SU-DHL-6 (cell line): ENCODE measurements at regions not wholly inside any gene's neighbourhood (a gene's known extent, or its start where the extent isn't known, plus 50 kb on each side); places are given as distances from the start of the nearest gene placed in this dataset.

Source experiments
- H2AFZ ChIP-seq: fragments of 200-600 bp; sonication (generic); 2 replicates; pipeline ENCODE4 v1.6.1; 2014; ENCODE audit warnings: low read depth, mild to moderate bottlenecking, moderate library complexity, mixed read lengths, antibody characterized with exemption, low read length; ENCODE audit not compliant: severe bottlenecking
- H3F3A ChIP-seq: fragments of 200-600 bp; shearing (Covaris generic); 2 replicates; pipeline ENCODE4 v1.6.0; 2016; ENCODE audit warnings: antibody characterized with exemption, mild to moderate bottlenecking; ENCODE audit not compliant: insufficient read depth
- H3K27ac ChIP-seq: fragments of 200-600 bp; sonication (generic); 2 replicates; pipeline ENCODE4 v1.5.1; 2016; ENCODE audit warnings: low read depth, mild to moderate bottlenecking, low read length, moderate library complexity, mixed read lengths
- H3K27me3 ChIP-seq: fragments of 200-600 bp; sonication (generic), shearing (Covaris generic); 2 replicates; pipeline ENCODE4 v1.6.0; 2014; ENCODE audit warnings: mild to moderate bottlenecking, low read length
- H3K36me3 ChIP-seq: fragments of 200-600 bp; sonication (generic); 2 replicates; pipeline ENCODE4 v1.6.1; 2014; ENCODE audit warnings: mild to moderate bottlenecking, low read length, mixed read lengths
- H3K4me2 ChIP-seq: fragments of 300-600, 200-600 bp; shearing (Covaris generic), sonication (generic); 2 replicates; pipeline ENCODE4 v1.6.0; 2014; ENCODE audit warnings: low read length, low read depth, mild to moderate bottlenecking; ENCODE audit not compliant: poor library complexity, severe bottlenecking
- H3K4me3 ChIP-seq: fragments of 200-600 bp; sonication (generic); 2 replicates; pipeline ENCODE4 v1.5.1; 2014; ENCODE audit warnings: antibody characterized with exemption, low read length, mild to moderate bottlenecking, mixed read lengths; ENCODE audit not compliant: insufficient read depth, poor library complexity, severe bottlenecking
- H3K79me2 ChIP-seq: fragments of 200-600 bp; sonication (generic); 2 replicates; pipeline ENCODE4 v1.6.1; 2014; ENCODE audit warnings: mild to moderate bottlenecking, low read length, moderate library complexity; ENCODE audit not compliant: insufficient read depth
- H3K9ac ChIP-seq: fragments of 200-600 bp; sonication (generic); 2 replicates; pipeline ENCODE4 v1.7.0; 2014; ENCODE audit warnings: mild to moderate bottlenecking, low read length
- H3K9me2 ChIP-seq: fragments of 200-600 bp; sonication (generic); replicated peaks from 2 replicates; pipeline ENCODE4 v1.6.1; 2014; ENCODE audit warnings: low read length; ENCODE audit not compliant: insufficient read depth
- H3K9me3 ChIP-seq: fragments of 200-600 bp; sonication (generic); 2 replicates; pipeline ENCODE4 v1.6.1; 2014; ENCODE audit warnings: low read length, mixed read lengths; ENCODE audit not compliant: insufficient read depth
- H4K20me1 ChIP-seq: fragments of 200-600 bp; sonication (generic); 2 replicates; pipeline ENCODE4 v1.6.1; 2014; ENCODE audit warnings: low read depth, mild to moderate bottlenecking, antibody characterized with exemption, low read length, moderate library complexity, mixed read lengths
- EZH2phosphoT487 ChIP-seq: fragments of 200-600 bp; sonication (generic), shearing (Covaris generic); conservative IDR thresholded peaks from 2 replicates; pipeline ENCODE4 v1.6.1; 2018; ENCODE audit warnings: mild to moderate bottlenecking, antibody characterized with exemption, low read length, moderate library complexity, mixed read lengths
- TF ChIP-seq, protein P1 (sequence below): fragments of 200-600 bp; sonication (generic); IDR thresholded peaks from one replicate; pipeline ENCODE4 v1.5.1; 2017; ENCODE audit warnings: antibody characterized with exemption, mild to moderate bottlenecking, low read length, moderate library complexity; ENCODE audit not compliant: insufficient read depth, poor library complexity, severe bottlenecking

DNA sequence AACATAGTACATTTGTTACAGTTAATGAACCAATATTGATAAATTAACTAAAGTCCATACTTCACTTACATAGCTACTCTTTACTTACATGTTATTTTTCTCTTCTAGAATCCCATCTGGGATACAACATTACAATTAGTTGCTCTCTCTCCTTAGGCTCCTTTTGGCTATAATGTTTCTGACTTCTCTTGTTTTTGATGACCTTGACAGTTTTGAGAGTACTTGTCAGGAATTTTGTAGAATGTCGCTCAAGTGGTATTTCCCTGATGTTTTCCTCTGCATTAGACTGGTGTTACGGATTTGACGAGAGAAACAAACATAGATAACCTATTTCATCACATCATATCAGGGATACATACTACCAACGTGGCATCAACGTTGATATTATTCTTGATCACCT lies 925.4 kb upstream of the TMPRSS15 start:
- no peak for TF ChIP-seq EZH2phosphoT487
- TF ChIP-seq, protein P1, sequence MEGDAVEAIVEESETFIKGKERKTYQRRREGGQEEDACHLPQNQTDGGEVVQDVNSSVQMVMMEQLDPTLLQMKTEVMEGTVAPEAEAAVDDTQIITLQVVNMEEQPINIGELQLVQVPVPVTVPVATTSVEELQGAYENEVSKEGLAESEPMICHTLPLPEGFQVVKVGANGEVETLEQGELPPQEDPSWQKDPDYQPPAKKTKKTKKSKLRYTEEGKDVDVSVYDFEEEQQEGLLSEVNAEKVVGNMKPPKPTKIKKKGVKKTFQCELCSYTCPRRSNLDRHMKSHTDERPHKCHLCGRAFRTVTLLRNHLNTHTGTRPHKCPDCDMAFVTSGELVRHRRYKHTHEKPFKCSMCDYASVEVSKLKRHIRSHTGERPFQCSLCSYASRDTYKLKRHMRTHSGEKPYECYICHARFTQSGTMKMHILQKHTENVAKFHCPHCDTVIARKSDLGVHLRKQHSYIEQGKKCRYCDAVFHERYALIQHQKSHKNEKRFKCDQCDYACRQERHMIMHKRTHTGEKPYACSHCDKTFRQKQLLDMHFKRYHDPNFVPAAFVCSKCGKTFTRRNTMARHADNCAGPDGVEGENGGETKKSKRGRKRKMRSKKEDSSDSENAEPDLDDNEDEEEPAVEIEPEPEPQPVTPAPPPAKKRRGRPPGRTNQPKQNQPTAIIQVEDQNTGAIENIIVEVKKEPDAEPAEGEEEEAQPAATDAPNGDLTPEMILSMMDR = no peak

DNA sequence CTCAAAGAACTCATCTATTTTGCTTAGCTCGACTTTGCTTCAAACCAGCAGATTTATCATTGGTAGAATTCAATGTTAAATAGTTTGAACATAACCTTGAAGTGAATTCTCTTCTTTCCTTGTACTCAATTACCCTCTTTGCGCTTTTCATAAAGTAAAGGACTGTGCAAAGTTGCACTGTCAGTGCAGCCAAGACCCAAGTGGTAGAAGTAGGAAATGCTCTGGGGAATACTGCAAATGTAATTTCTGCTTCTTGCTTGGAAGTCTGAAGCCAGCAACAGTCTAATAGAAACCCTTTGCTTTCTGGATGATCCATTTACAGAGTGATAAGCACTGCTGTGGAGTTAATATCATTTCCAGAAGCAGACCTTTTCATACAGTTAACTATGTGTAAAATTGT lies 936.7 kb upstream of the TMPRSS15 start:
- Histone ChIP-seq H3K9me3 (no peaks in the 10 kb centered on the region), H3K27ac (no peak overlapping the region), H3K27me3 (no peaks in the 10 kb centered on the region), H4K20me1 (no peaks in the 10 kb centered on the region), H3K79me2 (no peaks in the 10 kb centered on the region), H3F3A (no peaks in the 10 kb centered on the region), H2AFZ (no peak overlapping the region), H3K36me3 (no peaks in the 10 kb centered on the region), H3K9ac (no peak overlapping the region), H3K9me2 (no peaks in the 10 kb centered on the region), H3K4me3 (no peak overlapping the region), H3K4me2 (no peak overlapping the region)
- TF ChIP-seq, protein P1 = no peak
- no peak for TF ChIP-seq EZH2phosphoT487

More for the DNA sequence above, 925.4 kb upstream of the TMPRSS15 start:
- no peaks in the 10 kb centered on the region for H3K9me2 ChIP-seq
- no peak overlapping the region for H2AFZ ChIP-seq
- no peaks in the 10 kb centered on the region for H3K79me2 ChIP-seq
- H3K4me2 ChIP-seq = no peak overlapping the region
- H3K27ac ChIP-seq = no peak overlapping the region
- 0 out of 2 replicates have a peak, but pooled peaks cover 3% of the 10 kb centered on the region for H3K36me3 ChIP-seq
- no peaks in the 10 kb centered on the region for H3K27me3 ChIP-seq
- H4K20me1 ChIP-seq = no peaks in the 10 kb centered on the region
- H3K9me3 ChIP-seq = no peaks in the 10 kb centered on the region; the same call in 1 of the 2 replicates
- H3K9ac ChIP-seq = no peak overlapping the region
- no peaks in the 10 kb centered on the region for H3F3A ChIP-seq
- H3K4me3 ChIP-seq = no peak overlapping the region

DNA sequence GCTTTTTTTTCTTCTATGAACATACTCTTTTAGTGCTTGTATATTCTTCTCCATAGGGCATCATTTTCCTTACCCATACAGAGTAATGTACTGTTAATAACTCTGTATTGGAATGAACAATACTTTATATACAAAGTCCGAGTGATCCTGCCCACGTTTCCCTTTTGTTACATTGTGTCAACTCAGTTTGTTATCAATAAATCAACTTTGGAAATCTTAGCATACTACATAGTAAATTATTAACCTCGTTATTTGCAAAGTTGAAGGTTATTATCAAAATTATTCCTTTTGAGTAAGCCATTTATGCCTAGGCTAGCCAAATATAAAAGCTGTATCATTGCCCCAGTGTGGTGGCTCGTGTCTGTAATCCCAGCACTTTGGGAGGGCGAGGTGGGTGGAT lies 937.4 kb upstream of the TMPRSS15 start:
- H4K20me1 ChIP-seq = no peaks in the 10 kb centered on the region
- no peak overlapping the region for H3K4me2 ChIP-seq
- H3K9me2 ChIP-seq = no peaks in the 10 kb centered on the region
- no peak overlapping the region for H3K9ac ChIP-seq
- H3K4me3 ChIP-seq = no peak overlapping the region
- H3K9me3 ChIP-seq = no peaks in the 10 kb centered on the region
- no peak overlapping the region for H2AFZ ChIP-seq
- TF ChIP-seq EZH2phosphoT487 = no peak
- no peak overlapping the region for H3K27ac ChIP-seq
- no peaks in the 10 kb centered on the region for H3K36me3 ChIP-seq
- no peaks in the 10 kb centered on the region for H3F3A ChIP-seq
- no peaks in the 10 kb centered on the region for H3K27me3 ChIP-seq
- H3K79me2 ChIP-seq = no peaks in the 10 kb centered on the region

DNA sequence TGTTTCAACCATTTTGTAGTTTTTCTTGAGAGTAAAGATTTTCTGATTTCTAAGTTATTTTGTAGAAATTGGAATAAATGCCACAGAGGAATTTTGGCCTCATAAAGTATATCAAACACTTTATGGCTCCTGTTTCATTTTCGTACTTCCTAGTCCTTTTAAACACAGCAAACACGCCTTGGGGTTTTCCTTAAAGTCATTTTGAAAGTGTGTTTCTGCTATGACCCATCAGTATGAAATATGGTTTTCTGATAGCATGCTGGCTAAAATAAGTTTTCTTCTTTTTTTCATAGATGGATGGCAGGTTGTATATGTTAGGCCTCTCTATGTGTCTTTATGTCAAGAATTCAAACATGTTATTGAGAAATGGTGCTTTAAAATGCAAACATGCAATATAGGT lies 940.1 kb upstream of the TMPRSS15 start:
- Histone ChIP-seq H3F3A (no peaks in the 10 kb centered on the region), H3K9ac (no peak overlapping the region), H4K20me1 (no peaks in the 10 kb centered on the region), H3K27me3 (no peaks in the 10 kb centered on the region), H3K27ac (no peak overlapping the region), H3K79me2 (no peaks in the 10 kb centered on the region), H3K36me3 (no peaks in the 10 kb centered on the region), H3K9me3 (no peaks in the 10 kb centered on the region), H3K9me2 (no peaks in the 10 kb centered on the region), H2AFZ (peak overlapping the region; percentile 32), H3K4me2 (no peak overlapping the region), H3K4me3 (no peak overlapping the region)
- TF ChIP-seq, protein P1 = no peak
- TF ChIP-seq EZH2phosphoT487 = no peak
